Retinal pigment epithelial cell (primary cell): ENCODE measurements at regions not wholly inside any gene's neighbourhood (a gene's known extent, or its start where the extent isn't known, plus 50 kb on each side); places are given as distances from the start of the nearest gene placed in this dataset.

Experiments used
- DNase-seq: peaks from one replicate; pipeline ENCODE4 v3.0.0-alpha.2; 2010; ENCODE audit warnings: low read depth
- H3K4me3 ChIP-seq: 2 replicates; pipeline ENCODE4 v1.5.1; 2011; ENCODE audit warnings: mild to moderate bottlenecking, low read length, control low read depth, moderate library complexity
- CTCF ChIP-seq: conservative IDR thresholded peaks from 2 replicates; pipeline ENCODE4 v1.5.1; 2011; ENCODE audit warnings: low read depth, low read length, control low read depth, inconsistent platforms

- no peak overlapping the region for H3K4me3 ChIP-seq
- no peak for TF ChIP-seq CTCF
- DNase-seq = no peak
Measured at GRCh38 chr5:125226825-125227224, 480.4 kb upstream of the ZNF608 start.

GRCh38 chr5:125227333-125228095, 481.1 kb upstream of the ZNF608 start:
- no peak overlapping the region for H3K4me3 ChIP-seq
- DNase-seq = no peak
- peak; percentile 70 for TF ChIP-seq CTCF

- TF ChIP-seq CTCF = no peak
- no peak overlapping the region for H3K4me3 ChIP-seq
- no peak for DNase-seq
Measured at GRCh38 chr5:125228363-125229070, 482.1 kb upstream of the ZNF608 start.

GRCh38 chr5:125229556-125229955, 483.1 kb upstream of the ZNF608 start:
- H3K4me3 ChIP-seq = no peak overlapping the region
- no peak for TF ChIP-seq CTCF
- DNase-seq = no peak

- DNase-seq = peak; percentile 70
- H3K4me3 ChIP-seq = no peak overlapping the region
- TF ChIP-seq CTCF = no peak
Measured at GRCh38 chr5:125232779-125233230, 486.4 kb upstream of the ZNF608 start.

GRCh38 chr5:125233944-125234343, 487.5 kb upstream of the ZNF608 start:
- no peak overlapping the region for H3K4me3 ChIP-seq
- no peak for TF ChIP-seq CTCF
- no peak for DNase-seq

GRCh38 chr5:125236007-125236406, 489.6 kb upstream of the ZNF608 start:
- no peak for DNase-seq
- no peak overlapping the region for H3K4me3 ChIP-seq
- TF ChIP-seq CTCF = no peak
